ENCODE measurements at regions not wholly inside any gene's neighbourhood (a gene's known extent, or its start where the extent isn't known, plus 50 kb on each side); places are given as distances from the start of the nearest gene placed in this dataset.

- no peak overlapping the region for H3K4me3 Mint-ChIP-seq
- no peaks in the 10 kb centered on the region for H3K36me3 Mint-ChIP-seq (ENCODE audit: low read depth)
- no peak overlapping the region for H3K27ac Mint-ChIP-seq
Measured at GRCh38 chr5:51472472-51472871, 89.2 kb downstream of the ISL1 start.

GRCh38 chr5:51475628-51476027 is 92.4 kb downstream of the ISL1 start:
- Mint-ChIP-seq H3K36me3 (ENCODE audit: low read depth) (no peaks in the 10 kb centered on the region), H3K4me1 (no peaks in the 10 kb centered on the region), H3K27me3 (ENCODE audit: low read depth) (peaks cover 5% of the 10 kb centered on the region), H3K4me3 (no peak overlapping the region), H3K27ac (no peak overlapping the region), H3K9me3 (no peaks in the 10 kb centered on the region)
- no peak for TF ChIP-seq CTCF (IDR thresholded peaks at IDR 0.05; ENCODE audit: unreplicated experiment in 3 of 3)

More at GRCh38 chr5:51472472-51472871, 89.2 kb downstream of the ISL1 start:
- TF ChIP-seq CTCF (IDR thresholded peaks at IDR 0.05; ENCODE audit: unreplicated experiment in 3 of 3) = no peak
- Mint-ChIP-seq H3K4me1 (no peaks in the 10 kb centered on the region), H3K9me3 (no peaks in the 10 kb centered on the region), H3K27me3 (ENCODE audit: low read depth) (peaks cover 5% of the 10 kb centered on the region)

- Mint-ChIP-seq H3K27ac (no peak overlapping the region), H3K27me3 (ENCODE audit: low read depth) (peaks cover 5% of the 10 kb centered on the region), H3K4me1 (no peaks in the 10 kb centered on the region), H3K36me3 (ENCODE audit: low read depth) (no peaks in the 10 kb centered on the region), H3K4me3 (no peak overlapping the region), H3K9me3 (no peaks in the 10 kb centered on the region)
- no peak for TF ChIP-seq CTCF (IDR thresholded peaks at IDR 0.05; ENCODE audit: unreplicated experiment in 3 of 3)
Measured at GRCh38 chr5:51476431-51476830, 93.2 kb downstream of the ISL1 start.

GRCh38 chr5:51479840-51480239 is 96.6 kb downstream of the ISL1 start:
- Mint-ChIP-seq H3K4me1 (no peaks in the 10 kb centered on the region), H3K36me3 (ENCODE audit: low read depth) (no peaks in the 10 kb centered on the region), H3K27ac (no peak overlapping the region), H3K4me3 (no peak overlapping the region), H3K9me3 (no peaks in the 10 kb centered on the region), H3K27me3 (ENCODE audit: low read depth) (peaks cover 5% of the 10 kb centered on the region)
- no peak for TF ChIP-seq CTCF (IDR thresholded peaks at IDR 0.05; ENCODE audit: unreplicated experiment in 3 of 3)

GRCh38 chr5:51484326-51484725 is 101.1 kb downstream of the ISL1 start:
- TF ChIP-seq CTCF (IDR thresholded peaks at IDR 0.05; ENCODE audit: unreplicated experiment in 3 of 3) = no peak
- H3K27ac Mint-ChIP-seq = no peak overlapping the region
- no peaks in the 10 kb centered on the region for H3K36me3 Mint-ChIP-seq (ENCODE audit: low read depth)
- H3K27me3 Mint-ChIP-seq (ENCODE audit: low read depth) = no peaks in the 10 kb centered on the region
- H3K4me1 Mint-ChIP-seq = no peaks in the 10 kb centered on the region
- no peaks in the 10 kb centered on the region for H3K9me3 Mint-ChIP-seq
- H3K4me3 Mint-ChIP-seq = no peak overlapping the region

GRCh38 chr5:51486158-51486557 is 102.9 kb downstream of the ISL1 start:
- H3K27ac Mint-ChIP-seq = no peak overlapping the region
- no peaks in the 10 kb centered on the region for H3K4me1 Mint-ChIP-seq
- H3K36me3 Mint-ChIP-seq (ENCODE audit: low read depth) = no peaks in the 10 kb centered on the region
- no peaks in the 10 kb centered on the region for H3K27me3 Mint-ChIP-seq (ENCODE audit: low read depth)
- no peak overlapping the region for H3K4me3 Mint-ChIP-seq
- no peaks in the 10 kb centered on the region for H3K9me3 Mint-ChIP-seq
- no peak for TF ChIP-seq CTCF (IDR thresholded peaks at IDR 0.05; ENCODE audit: unreplicated experiment in 3 of 3)
